Osteoblast (primary cell): ENCODE measurements at regions not wholly inside any gene's neighbourhood (a gene's known extent, or its start where the extent isn't known, plus 50 kb on each side); places are given as distances from the start of the nearest gene placed in this dataset.
A peak's percentile ranks its signal among the peaks of the same experiment; 100 is the strongest.

Experiments used
- DNase-seq: peaks from one replicate; pipeline ENCODE4 v3.0.0; 2011; ENCODE audit warnings: low spot score, mixed read lengths; ENCODE audit not compliant: insufficient read length; ENCODE audit errors: missing footprints
- H2AFZ ChIP-seq: 2 replicates; pipeline ENCODE4 v1.6.0; 2011; ENCODE audit warnings: mild to moderate bottlenecking, low read length
- H3K27ac ChIP-seq: 2 replicates; pipeline ENCODE4 v1.5.1; 2011; ENCODE audit warnings: mild to moderate bottlenecking, low read depth, low read length, moderate library complexity
- H3K27me3 ChIP-seq: 2 replicates; pipeline ENCODE4 v1.6.0; 2012; ENCODE audit warnings: mild to moderate bottlenecking, control low read depth, inconsistent platforms, low read length, moderate library complexity; ENCODE audit not compliant: insufficient read depth
- H3K36me3 ChIP-seq: 2 replicates; pipeline ENCODE4 v1.5.1; 2011; ENCODE audit warnings: mild to moderate bottlenecking, low read length, control low read depth, moderate library complexity; ENCODE audit not compliant: insufficient read depth
- H3K4me1 ChIP-seq: 2 replicates; pipeline ENCODE4 v1.5.1; 2011; ENCODE audit warnings: mild to moderate bottlenecking, low read length, control low read depth, moderate library complexity; ENCODE audit not compliant: insufficient read depth
- H3K4me2 ChIP-seq: 2 replicates; pipeline ENCODE4 v1.6.0; 2011; ENCODE audit warnings: mild to moderate bottlenecking, low read length; ENCODE audit not compliant: insufficient read depth
- H3K4me3 ChIP-seq: fragments of 200-600 bp; sonication (generic); 3 replicates; pipeline ENCODE4 v1.5.1; 2012; ENCODE audit warnings: mild to moderate bottlenecking, low read length, inconsistent platforms; ENCODE audit not compliant: insufficient read depth
- H3K79me2 ChIP-seq: 2 replicates; pipeline ENCODE4 v1.6.0; 2012; ENCODE audit warnings: mild to moderate bottlenecking, low read length, control low read depth, inconsistent platforms; ENCODE audit not compliant: insufficient read depth
- H3K9me3 ChIP-seq: 2 replicates; pipeline ENCODE4 v1.5.1; 2011; ENCODE audit warnings: low read depth, low read length, control low read depth
- H4K20me1 ChIP-seq: 2 replicates; pipeline ENCODE4 v1.6.0; 2012; ENCODE audit warnings: mild to moderate bottlenecking, low read length, control low read depth; ENCODE audit not compliant: insufficient read depth
- CTCF ChIP-seq: IDR thresholded peaks from 2 replicates; pipeline ENCODE4 v1.5.1; 2011; ENCODE audit warnings: mild to moderate bottlenecking, low read depth, low read length, moderate library complexity; ENCODE audit errors: extremely low read depth

GRCh38 chr2:187774551-187775071 lies 220.4 kb upstream of the TFPI start:
- Histone ChIP-seq H2AFZ (no peak overlapping the region), H3K79me2 (no peaks in the 10 kb centered on the region), H3K4me3 (no peak overlapping the region), H3K9me3 (no peaks in the 10 kb centered on the region), H3K36me3 (no peaks in the 10 kb centered on the region), H3K27me3 (no peaks in the 10 kb centered on the region), H4K20me1 (no peaks in the 10 kb centered on the region), H3K4me2 (no peak overlapping the region), H3K27ac (no peak overlapping the region), H3K4me1 (peaks cover 5% of the 10 kb centered on the region)
- DNase-seq, result peak; percentile 32
- no peak for TF ChIP-seq CTCF

GRCh38 chr2:187775196-187775595 lies 221.0 kb upstream of the TFPI start:
- H3K4me3 ChIP-seq, result no peak overlapping the region
- no peak for DNase-seq

GRCh38 chr2:187775651-187776050 lies 221.4 kb upstream of the TFPI start:
- no peaks in the 10 kb centered on the region for H3K36me3 ChIP-seq
- no peaks in the 10 kb centered on the region for H4K20me1 ChIP-seq
- DNase-seq, result no peak
- H2AFZ ChIP-seq, result no peak overlapping the region
- no peak overlapping the region for H3K27ac ChIP-seq
- H3K4me1 ChIP-seq, result peaks cover 5% of the 10 kb centered on the region
- H3K79me2 ChIP-seq, result no peaks in the 10 kb centered on the region
- no peak for TF ChIP-seq CTCF
- H3K4me2 ChIP-seq, result no peak overlapping the region
- no peaks in the 10 kb centered on the region for H3K27me3 ChIP-seq
- H3K4me3 ChIP-seq, result no peak overlapping the region
- no peaks in the 10 kb centered on the region for H3K9me3 ChIP-seq

More at GRCh38 chr2:187775196-187775595, 221.0 kb upstream of the TFPI start:
- Histone ChIP-seq H3K36me3 (no peaks in the 10 kb centered on the region), H3K79me2 (no peaks in the 10 kb centered on the region), H3K27ac (no peak overlapping the region), H3K27me3 (no peaks in the 10 kb centered on the region), H4K20me1 (no peaks in the 10 kb centered on the region), H3K4me2 (no peak overlapping the region), H3K9me3 (no peaks in the 10 kb centered on the region), H2AFZ (no peak overlapping the region), H3K4me1 (peaks cover 5% of the 10 kb centered on the region)
- TF ChIP-seq CTCF, result no peak

GRCh38 chr2:187782301-187782700 lies 228.1 kb upstream of the TFPI start:
- Histone ChIP-seq H2AFZ (no peak overlapping the region), H3K4me1 (no peaks in the 10 kb centered on the region), H3K27me3 (no peaks in the 10 kb centered on the region), H3K9me3 (no peaks in the 10 kb centered on the region), H3K27ac (no peak overlapping the region), H3K36me3 (no peaks in the 10 kb centered on the region), H3K4me3 (no peak overlapping the region), H4K20me1 (no peaks in the 10 kb centered on the region), H3K4me2 (no peak overlapping the region), H3K79me2 (no peaks in the 10 kb centered on the region)
- no peak for DNase-seq
- TF ChIP-seq CTCF, result no peak
